ENCODE measurements at regions not wholly inside any gene's neighbourhood (a gene's known extent, or its start where the extent isn't known, plus 50 kb on each side); places are given as distances from the start of the nearest gene placed in this dataset.

DNA sequence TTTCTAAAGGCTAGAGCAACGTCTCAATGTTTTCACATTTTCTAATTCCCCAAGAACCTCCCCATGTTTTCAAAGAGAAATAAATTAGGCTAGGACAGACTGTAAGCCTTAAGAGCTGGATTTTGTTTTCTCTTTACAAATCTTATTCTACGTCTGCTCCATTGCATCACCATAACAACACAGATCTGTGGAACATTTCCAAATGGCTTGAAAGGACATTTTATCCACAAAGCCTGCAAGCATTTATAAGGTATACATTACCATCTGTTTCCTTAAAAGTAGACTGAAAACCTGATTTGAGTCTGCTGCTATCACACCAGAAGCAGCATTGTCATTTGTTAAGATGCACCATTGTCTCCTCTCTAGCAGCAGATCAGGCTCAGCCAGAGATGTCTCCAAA lies 115.3 kb upstream of the PLEKHA5 start:
- peak; percentile 23 for DNase-seq (ENCODE audit: low read depth, low spot score)

DNA sequence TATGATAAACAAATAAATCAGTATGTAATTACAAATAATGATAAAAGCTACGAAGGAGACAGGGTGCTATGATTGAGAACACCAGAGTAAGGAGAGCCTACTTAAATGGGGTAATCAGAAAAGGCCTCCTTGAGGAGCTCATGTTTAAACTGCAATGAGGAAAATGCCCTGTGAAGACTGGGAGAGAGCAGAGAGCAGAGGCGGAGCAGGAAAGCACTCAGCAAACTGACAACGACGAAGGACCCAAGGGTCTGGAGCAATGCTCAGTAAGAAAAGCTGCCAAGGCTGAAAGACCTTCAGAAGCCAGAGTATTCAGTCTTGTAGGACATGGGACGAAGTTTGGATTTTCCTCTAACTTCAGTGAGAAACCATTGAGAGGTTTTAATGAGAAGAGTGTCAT lies 114.2 kb upstream of the PLEKHA5 start:
- no peak for DNase-seq (ENCODE audit: low read depth, low spot score)

DNA sequence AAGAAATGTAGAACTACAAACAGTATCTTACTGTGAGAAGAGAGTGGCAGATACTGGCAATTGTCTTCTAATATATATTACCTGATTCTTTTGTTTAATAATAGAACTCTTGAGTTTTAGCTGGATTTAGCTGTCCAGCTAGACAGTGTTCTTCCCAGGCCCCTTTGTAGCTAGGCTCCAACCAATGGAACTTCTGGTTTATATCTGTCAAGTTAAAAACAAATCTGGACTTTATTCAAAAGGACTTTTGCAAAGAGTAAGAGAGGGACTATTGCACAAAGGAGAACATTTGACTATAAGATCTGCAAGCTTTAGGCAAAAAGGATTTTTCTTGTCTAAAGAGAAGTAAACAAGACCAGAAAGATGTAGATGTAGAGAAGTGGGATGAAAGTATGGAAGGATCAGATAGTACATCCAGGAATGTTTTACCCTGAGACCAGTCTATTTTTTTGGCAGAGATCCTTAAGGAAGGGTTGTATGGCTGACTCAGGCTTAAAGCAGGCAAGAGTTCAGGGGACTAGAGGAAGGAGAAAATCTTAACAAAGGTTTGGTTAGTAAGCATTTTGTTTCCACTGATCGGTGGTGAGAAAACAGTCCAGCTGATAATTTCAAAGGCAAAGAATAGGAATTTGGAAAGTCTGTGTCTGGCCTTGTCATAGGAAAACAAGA lies 111.1 kb upstream of the PLEKHA5 start:
- peak; percentile 84 for DNase-seq (ENCODE audit: low read depth, low spot score)

DNA sequence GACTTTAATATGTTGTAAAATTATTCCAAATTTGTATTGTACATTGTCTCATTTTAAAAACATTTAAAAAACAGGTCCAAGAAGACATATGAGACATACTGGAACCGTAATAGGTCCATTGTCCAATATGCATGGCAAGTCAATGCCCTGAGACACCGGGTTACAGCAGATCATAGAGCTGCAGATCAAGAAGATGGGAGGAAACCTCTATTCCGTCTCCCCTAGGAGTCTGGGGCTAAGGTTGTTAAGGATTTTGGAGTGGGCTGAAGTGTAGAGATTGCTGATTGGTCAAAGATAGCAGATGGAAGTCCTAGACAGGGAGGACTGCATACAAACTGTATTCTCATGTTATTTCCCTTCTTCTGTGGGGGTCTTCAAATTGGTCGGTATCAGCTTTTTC lies 108.3 kb upstream of the PLEKHA5 start:
- no peak for DNase-seq (ENCODE audit: low read depth, low spot score)

DNA sequence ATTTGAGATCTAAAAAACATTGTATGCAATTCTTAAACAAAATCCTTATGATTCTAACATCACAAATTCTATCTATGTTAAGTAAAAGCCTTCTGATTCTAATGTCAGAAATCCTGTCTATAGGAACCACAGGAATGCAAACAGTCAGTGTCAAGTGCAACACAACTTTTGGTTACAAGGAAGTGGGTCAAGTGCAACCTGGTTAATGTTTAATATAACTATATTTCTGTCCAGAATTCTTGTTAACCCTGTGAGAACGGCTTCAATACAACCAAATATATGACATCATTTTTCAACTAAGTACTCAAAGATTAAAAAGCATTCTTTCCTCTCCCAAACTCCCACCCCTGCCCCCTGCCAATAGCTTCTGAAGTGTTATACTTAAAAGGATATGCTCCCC lies 107.9 kb upstream of the PLEKHA5 start:
- no peak for DNase-seq (ENCODE audit: low read depth, low spot score)

DNA sequence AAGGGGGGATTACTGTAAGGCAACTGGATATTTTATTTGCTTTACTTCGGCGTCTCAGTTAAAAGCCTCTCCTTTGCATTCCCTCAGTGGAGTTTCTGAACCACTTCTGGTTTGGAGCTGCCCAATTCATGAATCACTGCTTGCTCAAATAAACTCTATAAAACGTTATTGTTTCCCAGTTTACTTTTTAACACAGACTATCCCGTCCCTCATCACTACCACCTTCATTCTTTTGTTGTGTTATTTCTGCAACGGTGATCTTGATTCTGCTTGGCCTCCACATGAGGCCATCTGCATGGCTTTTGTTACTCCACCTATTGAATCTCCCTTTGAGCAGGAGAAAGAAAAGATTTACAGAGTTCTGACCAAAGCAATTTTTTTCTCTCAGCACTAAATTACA lies 104.0 kb upstream of the PLEKHA5 start:
- no peak for DNase-seq (ENCODE audit: low read depth, low spot score)

DNA sequence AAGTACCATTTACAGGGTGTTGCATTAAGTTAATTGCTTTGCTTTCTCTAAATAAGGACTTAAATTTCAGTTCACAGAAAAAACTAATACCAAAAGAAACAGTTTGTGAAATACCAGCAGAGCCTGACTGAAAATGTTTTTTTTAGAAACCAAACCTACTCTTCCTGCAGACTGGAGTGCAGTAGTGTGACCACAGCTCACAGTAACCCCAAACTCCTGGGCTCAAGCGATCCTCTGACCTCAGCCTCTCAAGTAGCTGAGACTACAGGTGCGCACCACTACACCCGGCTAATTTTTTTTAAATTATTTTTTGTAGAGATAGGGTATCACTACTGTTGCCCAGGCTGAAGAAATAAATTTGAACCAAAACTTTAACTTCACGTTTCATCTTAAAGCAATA lies 103.5 kb upstream of the PLEKHA5 start:
- no peak for DNase-seq (ENCODE audit: low read depth, low spot score)

DNA sequence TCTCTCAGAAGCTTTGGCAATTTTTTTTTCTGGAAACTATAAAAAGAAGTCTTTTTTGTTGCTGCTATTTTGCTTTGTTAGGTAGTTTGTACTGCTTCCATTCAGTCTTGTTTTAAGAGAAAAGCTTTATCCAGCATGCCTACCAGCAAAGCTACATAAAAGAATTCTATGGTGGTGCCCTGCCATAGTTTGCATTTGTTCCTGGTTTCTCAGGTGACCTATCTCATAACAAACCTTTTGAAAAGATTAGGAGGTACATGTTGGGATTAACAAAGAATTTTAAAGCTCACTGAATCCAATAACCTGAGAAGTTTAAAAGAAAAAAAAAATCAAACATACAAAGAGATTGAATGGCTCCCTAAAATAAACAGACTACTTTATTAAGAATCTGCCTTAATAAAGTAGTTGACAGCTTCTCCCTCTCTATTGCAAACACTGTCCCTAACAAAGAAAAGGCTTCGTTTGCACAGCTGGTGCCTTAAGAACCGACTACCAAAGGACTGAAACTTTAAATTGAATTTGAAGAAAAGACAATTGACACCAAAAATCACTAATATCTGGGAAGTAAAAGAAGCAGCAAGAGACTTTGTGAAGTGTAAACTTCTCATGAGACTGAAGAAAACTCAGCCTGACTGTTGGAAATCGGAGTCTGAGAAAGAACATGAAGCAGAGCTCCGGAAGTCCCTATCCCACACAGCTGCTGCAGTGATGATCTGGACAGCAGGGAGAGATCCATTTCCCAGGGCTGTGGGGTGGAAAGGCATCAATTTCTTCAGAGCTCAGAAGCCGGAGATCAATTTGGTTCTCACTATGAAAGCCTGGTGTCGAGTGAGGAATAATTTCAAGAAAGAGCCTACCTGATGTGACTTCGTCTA lies 102.7 kb upstream of the PLEKHA5 start:
- DNase-seq (ENCODE audit: low read depth, low spot score): no peak

DNA sequence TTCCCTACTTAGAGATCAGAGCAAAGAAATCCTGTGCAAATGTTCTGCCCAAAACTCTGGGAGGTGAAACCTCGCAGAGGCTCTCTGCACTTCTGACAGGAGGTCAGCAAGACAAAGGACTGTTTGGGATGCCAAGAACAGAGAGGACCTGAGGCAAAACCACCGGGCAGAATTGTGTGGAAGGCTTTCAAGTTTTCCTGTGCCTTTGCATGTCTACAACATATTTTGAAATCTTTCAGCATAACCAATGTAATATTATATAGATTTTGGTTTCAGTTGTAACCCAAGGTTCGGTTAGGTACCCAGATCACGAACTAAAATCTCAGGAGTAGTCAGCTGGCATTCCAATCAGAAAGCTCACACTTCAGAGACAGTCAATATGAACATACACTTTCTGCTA lies 99.4 kb upstream of the PLEKHA5 start:
- DNase-seq (ENCODE audit: low read depth, low spot score): no peak

DNA sequence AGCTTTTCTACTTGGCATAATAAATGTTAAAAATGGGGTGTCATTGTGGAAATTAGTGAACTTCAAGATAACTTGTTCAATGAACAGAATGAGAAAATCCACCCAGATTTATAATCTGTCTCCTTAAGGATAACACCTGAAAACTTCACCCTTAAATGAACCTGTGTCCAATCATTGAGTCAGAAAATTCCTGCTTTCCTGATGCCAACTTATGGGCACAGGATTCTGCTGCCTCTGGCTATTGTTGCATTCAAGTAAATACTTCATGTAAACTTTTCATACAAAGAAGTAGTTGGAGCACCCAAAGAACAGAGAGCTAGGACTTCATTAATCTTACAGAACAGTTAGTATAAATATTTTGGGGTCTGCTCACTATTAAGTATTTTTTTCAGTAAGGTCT lies 98.9 kb upstream of the PLEKHA5 start:
- no peak for DNase-seq (ENCODE audit: low read depth, low spot score)

DNA sequence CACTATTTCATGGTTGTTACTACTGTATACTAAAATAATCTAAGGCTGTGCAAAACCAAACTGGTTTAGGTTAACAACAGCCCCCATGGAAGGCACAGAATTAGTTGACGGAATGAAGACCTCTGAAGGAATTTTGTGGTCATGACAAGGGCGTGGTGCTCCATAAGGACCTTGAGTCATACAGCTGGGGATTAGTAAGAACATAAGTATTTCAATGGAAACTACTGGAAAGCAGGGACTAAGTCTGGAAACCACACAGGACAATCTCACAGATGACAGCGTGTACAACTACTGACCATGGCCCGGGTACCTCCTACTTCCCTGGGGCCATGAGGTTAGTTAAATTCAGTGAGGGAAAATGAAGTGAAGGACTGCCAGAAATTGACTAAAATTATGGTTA lies 98.5 kb upstream of the PLEKHA5 start:
- peak; percentile 81 for DNase-seq (ENCODE audit: low read depth, low spot score)

DNA sequence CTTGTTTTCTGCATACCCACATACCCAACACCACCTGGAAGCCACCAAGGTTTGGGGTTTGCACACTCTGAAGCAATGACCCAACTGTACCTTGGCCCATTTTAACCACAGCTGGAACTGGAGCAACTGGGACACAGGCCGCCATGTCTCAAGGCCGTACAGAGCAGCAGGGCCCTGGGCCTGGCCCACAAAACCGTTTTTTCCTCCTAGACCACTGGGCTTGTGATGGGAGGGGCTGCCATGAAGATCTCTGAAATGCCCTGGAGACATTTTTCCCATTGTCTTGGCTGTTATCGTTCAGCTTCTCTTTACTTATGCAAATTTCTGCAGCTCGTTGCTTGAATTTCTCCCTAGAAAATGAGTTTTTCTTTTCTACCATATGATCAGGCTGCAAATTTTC lies 96.7 kb upstream of the PLEKHA5 start:
- DNase-seq (ENCODE audit: low read depth, low spot score): no peak

DNA sequence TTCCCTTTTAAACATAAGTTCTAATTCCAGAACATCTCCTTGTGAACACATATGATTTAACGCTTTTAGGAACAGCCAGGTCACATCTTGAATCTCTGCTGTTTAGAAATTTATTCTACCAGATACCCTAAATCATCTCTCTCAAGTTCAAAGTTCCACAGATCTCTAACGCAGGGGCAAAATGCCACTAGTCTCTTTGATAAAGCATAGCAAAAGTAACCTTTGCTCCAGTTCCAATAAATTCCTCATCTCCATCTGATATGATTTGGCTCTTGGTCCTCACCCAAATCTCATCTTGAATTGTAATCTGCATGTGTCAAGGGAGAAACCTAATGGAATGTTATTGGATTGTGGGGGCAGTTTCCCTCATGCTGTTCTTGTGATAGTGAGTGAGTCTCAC lies 96.3 kb upstream of the PLEKHA5 start:
- DNase-seq (ENCODE audit: low read depth, low spot score): no peak

DNA sequence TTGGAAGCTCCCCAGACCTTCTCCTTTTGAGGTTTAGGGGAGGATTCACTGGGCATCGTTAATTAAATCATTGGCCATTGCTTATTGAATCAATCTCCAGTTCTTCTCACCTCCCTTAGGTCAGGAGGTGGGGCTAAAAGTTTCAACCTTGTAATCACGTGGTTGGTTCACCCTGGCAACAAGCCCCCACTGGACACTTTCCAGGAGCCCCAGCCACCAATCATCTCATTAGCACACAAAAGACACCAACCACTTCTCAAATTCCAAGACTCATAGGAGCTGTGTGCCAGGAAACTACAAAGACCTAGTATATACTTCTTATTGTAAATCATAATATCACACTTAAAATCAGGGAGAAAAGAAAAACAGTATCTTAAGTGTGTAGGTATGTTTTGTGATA lies 94.6 kb upstream of the PLEKHA5 start:
- peak; percentile 18 for DNase-seq (ENCODE audit: low read depth, low spot score)

DNA sequence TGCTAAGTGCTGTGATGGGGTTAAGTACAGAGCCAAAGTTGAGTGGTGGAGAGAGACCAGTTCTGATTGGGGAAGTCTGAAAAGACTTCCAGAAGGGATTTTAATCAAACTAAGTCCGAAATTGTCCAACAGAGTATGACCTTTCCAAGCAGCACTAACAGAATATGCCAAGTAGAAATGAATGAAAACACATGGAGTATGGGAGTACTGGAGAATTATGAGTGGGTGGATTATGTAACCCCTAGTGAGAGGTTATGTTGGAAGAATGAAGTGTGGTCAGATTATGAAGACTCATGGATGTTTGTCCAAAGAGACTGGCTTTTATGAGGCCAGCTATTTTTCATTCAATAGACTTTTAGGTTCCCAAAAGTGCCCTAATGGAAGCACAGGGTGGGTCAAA lies 94.0 kb upstream of the PLEKHA5 start:
- DNase-seq (ENCODE audit: low read depth, low spot score): no peak

DNA sequence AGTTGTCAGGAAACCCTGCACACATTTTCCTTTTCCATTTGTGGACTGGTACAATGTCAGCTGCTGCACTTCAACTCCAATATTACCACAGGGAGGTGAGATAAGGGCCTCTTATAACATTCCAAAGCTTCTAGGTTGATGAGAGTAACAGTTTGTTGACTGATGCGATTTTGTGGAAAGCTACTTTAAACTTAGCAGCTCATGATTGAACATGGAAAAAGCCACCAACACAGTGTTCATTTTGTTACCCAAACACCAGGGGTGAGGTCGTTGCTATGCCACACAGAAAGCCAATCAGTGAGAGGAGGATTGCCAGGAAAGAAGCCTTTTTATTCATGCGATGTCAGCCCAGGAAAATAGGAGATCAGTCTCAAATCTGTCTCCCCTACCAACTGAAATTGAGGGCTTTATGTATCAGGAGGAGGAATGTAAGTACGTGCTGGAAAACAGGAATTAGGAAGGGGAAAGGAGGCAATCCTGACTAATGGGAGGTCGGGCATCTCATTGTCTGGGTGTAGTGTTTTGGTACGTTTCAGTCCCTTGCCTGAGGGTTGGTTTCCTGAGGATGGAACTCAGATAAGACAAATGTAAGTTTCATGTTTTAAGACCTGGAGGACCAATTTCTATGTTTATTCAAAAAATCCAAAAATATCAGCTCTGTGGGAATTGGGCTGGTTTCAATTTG lies 92.7 kb upstream of the PLEKHA5 start:
- DNase-seq (ENCODE audit: low read depth, low spot score): peak; percentile 79

DNA sequence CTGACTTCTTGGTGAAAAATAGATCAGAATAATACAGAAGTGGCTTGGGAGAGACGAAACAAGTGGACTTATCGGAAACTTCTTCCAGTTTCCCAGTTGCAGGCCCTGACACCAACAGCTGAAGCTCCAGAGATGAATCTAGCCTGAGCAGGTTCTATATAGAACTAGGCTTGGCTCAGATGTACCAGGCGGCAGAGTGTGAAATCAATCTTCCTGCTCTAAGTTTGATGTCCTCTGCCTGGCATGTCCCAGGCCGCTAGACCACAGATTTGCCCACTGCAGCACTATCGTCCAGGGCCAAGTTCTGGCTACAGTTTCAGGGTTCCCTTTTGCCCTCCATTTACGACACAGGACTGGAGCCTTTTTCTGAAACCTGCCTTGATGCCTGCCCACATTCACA lies 91.3 kb upstream of the PLEKHA5 start:
- no peak for DNase-seq (ENCODE audit: low read depth, low spot score)

DNA sequence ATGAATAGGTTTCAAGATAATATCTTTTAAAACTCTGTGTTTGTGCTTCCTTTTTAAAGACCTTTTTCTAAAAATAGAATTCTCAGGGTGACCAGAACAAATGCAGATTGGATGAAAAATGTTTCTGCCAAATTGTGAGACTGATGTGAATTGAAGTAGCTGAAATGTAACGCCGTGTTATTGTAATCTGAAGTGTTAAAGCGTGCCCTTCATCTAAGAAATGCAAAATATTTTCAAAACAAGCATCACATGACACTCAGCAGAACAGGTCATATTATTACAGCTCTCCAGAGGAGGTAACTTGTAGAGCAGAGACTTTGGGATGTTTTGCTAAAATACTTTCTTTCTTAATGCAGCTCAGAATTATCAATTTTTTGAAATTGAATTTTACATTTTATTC lies 90.0 kb upstream of the PLEKHA5 start:
- DNase-seq (ENCODE audit: low read depth, low spot score): no peak

DNA sequence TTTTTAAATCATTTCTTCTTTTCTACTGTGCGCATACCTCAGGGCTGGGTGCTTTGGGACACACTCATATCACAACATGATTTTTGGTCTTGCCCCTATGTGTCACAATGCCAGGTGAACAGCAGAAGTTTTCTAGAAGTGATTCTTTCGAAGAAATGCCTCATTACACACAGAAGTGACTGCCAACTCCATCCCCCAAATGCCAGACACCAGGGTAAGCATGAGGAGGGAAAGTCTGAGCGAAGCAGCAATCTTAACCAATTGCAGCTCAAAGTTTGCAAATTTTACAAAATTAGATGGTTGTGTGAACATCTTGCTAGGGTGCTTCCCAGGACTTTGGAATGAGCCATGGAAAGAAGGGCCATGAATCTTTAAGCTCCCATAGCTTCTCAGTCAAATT lies 87.3 kb upstream of the PLEKHA5 start:
- no peak for DNase-seq (ENCODE audit: low read depth, low spot score)

DNA sequence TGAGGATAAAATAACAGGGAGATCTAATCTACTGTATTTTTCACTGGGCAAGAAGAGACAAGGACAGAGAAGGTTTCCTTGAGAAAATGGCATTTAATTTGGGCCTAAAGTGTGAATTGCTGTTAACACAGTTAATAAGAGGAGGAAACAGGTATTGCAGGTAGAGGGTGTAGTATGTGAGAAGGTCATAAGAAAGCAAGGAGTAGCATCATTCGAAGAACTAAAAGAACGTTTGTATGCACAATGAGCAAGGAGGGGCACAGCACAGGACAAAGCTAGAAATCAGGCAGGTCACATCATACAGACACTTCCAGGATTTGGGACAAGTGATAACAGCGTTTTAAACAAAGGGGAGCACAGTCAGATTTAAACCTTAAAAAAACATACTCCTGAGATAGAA lies 85.1 kb upstream of the PLEKHA5 start:
- no peak for DNase-seq (ENCODE audit: low read depth, low spot score)

DNA sequence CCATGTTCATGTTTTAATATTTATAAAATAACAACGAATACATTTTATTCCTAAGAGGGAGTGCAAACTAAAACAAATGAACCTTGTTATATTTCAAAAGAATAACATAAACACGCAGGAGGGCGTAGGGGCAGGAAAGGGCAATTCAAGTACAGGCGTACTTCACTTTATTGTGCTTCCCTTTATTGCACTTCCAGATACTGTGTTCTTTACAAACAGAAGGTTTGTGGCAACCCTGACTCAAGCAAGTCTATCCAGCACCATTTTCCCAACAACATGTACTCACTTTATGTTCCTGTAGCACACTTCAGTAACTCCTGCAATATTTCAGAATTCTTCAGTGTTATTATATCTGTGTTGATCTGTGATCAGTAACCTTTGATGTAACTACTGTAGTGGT lies 84.6 kb upstream of the PLEKHA5 start:
- DNase-seq (ENCODE audit: low read depth, low spot score): no peak

DNA sequence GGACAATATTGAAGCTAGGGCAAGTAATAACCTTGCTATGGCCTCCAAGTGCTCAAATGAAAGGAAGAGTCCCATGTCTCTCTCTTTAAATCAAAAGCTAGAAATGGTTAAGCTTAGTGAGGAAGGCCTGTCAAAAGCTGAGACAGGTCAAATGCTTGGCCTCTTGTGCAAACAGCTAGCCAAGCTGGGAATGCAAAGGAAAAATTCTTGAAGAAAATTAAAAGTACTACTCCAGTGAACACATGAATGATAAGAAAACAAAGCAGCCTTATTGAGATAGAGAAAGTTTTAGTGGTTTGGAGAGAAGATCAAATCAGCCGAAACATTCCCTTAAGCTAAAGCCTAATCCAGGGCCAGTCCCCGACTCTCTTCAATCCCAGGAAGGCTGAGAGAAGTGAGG lies 84.1 kb upstream of the PLEKHA5 start:
- peak; percentile 12 for DNase-seq (ENCODE audit: low read depth, low spot score)

DNA sequence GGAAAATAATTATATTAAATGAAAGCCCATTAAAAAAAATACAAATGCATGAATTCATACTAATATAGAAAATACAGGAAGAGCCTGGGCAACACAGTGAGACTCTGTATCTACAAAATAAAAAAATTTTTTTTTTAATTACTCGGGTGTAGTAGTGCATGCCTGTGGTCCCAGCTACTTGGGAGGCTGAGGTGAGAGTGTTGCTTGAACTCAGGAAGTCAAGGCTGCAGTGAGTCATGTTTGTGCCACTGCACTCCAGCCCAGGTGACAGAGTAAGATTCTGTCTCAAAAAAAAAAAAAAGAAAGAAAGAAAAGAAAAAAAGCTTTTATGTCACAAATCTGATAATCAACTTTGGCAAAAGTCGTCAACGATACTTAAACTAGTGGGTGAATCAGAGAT lies 80.6 kb upstream of the PLEKHA5 start:
- peak; percentile 20 for DNase-seq (ENCODE audit: low read depth, low spot score)
